ENCODE measurements at regions not wholly inside any gene's neighbourhood (a gene's known extent, or its start where the extent isn't known, plus 50 kb on each side); places are given as distances from the start of the nearest gene placed in this dataset.

DNA sequence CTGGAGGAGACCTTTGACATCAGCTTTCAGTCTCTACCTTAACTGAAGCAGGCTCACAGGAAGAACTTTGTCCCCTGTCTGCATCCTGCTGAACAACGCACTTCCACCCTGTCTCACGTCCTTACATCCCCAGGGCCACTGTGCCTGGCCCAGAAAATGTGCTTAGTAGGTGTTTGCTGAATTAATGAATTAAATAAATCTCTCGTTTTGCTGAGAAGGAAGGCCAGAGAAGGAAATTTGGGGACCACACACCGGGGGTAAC is 54.3 kb upstream of the CREB3L1 start:
- TF ChIP-seq PATZ1 (CRISPR knock-in tag; IDR thresholded peaks at IDR 0.05; ENCODE audit: borderline replicate concordance), result no peak
- TF ChIP-seq CSDC2 (CRISPR knock-in tag; IDR thresholded peaks at IDR 0.05), result no peak
- TF ChIP-seq POU6F1 (CRISPR knock-in tag; IDR thresholded peaks at IDR 0.05; ENCODE audit: borderline replicate concordance, low read depth), result no peak
- TF ChIP-seq PPARA (CRISPR knock-in tag; IDR thresholded peaks at IDR 0.05; ENCODE audit: borderline replicate concordance), result no peak
- no peak for TF ChIP-seq OSR1 (CRISPR knock-in tag; IDR thresholded peaks at IDR 0.05)
- no peak for TF ChIP-seq ZC3H10 (CRISPR knock-in tag; IDR thresholded peaks at IDR 0.05)
- TF ChIP-seq ZFP3 (CRISPR knock-in tag; IDR thresholded peaks at IDR 0.05), result no peak
- no peak for TF ChIP-seq SNAI2 (CRISPR knock-in tag; IDR thresholded peaks at IDR 0.05)
- TF ChIP-seq TCF4 (CRISPR knock-in tag; IDR thresholded peaks at IDR 0.05; ENCODE audit: borderline replicate concordance), result no peak
- TF ChIP-seq ZNF565 (CRISPR knock-in tag; conservative IDR thresholded peaks at IDR 0.05; ENCODE audit: low read depth), result no peak
- no peak for TF ChIP-seq CSRNP3 (CRISPR knock-in tag; IDR thresholded peaks at IDR 0.05)
- no peak for TF ChIP-seq GLIS3 (CRISPR knock-in tag; IDR thresholded peaks at IDR 0.05)

GRCh38 chr11:46222490-46223251 is 54.8 kb upstream of the CREB3L1 start:
- TF ChIP-seq ZC3H10 (CRISPR knock-in tag; IDR thresholded peaks at IDR 0.05), result no peak
- no peak for TF ChIP-seq ZNF8 (CRISPR knock-in tag; IDR thresholded peaks at IDR 0.05)
- TF ChIP-seq OSR1 (CRISPR knock-in tag; IDR thresholded peaks at IDR 0.05), result no peak
- no peak for TF ChIP-seq BACH2 (CRISPR knock-in tag; IDR thresholded peaks at IDR 0.05; ENCODE audit: borderline replicate concordance)
- no peak for TF ChIP-seq ZNF565 (CRISPR knock-in tag; conservative IDR thresholded peaks at IDR 0.05; ENCODE audit: low read depth)
- no peak for TF ChIP-seq CSRNP3 (CRISPR knock-in tag; IDR thresholded peaks at IDR 0.05)
- no peak for TF ChIP-seq ZFP3 (CRISPR knock-in tag; IDR thresholded peaks at IDR 0.05)
- TF ChIP-seq ZFP30 (CRISPR knock-in tag; IDR thresholded peaks at IDR 0.05), result no peak
- no peak for TF ChIP-seq TOX (CRISPR knock-in tag; IDR thresholded peaks at IDR 0.05; ENCODE audit: borderline replicate concordance)
- TF ChIP-seq TCF4 (CRISPR knock-in tag; IDR thresholded peaks at IDR 0.05; ENCODE audit: borderline replicate concordance), result no peak
- no peak for TF ChIP-seq ZNF70 (CRISPR knock-in tag; IDR thresholded peaks at IDR 0.05)
- no peak for TF ChIP-seq ARNTL (CRISPR knock-in tag; IDR thresholded peaks at IDR 0.05; ENCODE audit: borderline replicate concordance, low read depth)
- no peak for TF ChIP-seq RARB (CRISPR knock-in tag; IDR thresholded peaks at IDR 0.05)
- TF ChIP-seq TSHZ2 (CRISPR knock-in tag; IDR thresholded peaks at IDR 0.05), result no peak
- TF ChIP-seq POU6F1 (CRISPR knock-in tag; IDR thresholded peaks at IDR 0.05; ENCODE audit: borderline replicate concordance, low read depth), result no peak
- no peak for TF ChIP-seq SNAI2 (CRISPR knock-in tag; IDR thresholded peaks at IDR 0.05)
- no peak for TF ChIP-seq CSDC2 (CRISPR knock-in tag; IDR thresholded peaks at IDR 0.05)
- ATAC-seq, result peak; percentile 62; the same call in 2 of the 3 replicates

More for the DNA sequence above, 54.3 kb upstream of the CREB3L1 start:
- no peak for ATAC-seq

All from SK-N-SH treated with all-trans-retinoic acid at 6 μM for 48 hours (cell line).